RKO (cell line): ENCODE measurements at regions not wholly inside any gene's neighbourhood (a gene's known extent, or its start where the extent isn't known, plus 50 kb on each side); places are given as distances from the start of the nearest gene placed in this dataset.
A peak's percentile ranks its signal among the peaks of the same experiment; 100 is the strongest.
"Not testable (repeated sequence)": the region's sequence is repeated elsewhere in the genome, so short reads cannot be mapped to it uniquely, and the experiment has no call there.

Experiments
- DNase-seq: peaks from one replicate; pipeline ENCODE4 v3.0.0-alpha.2; 2016; ENCODE audit warnings: low spot score

- not testable (repeated sequence) for DNase-seq
These were observed 130.5 kb upstream of the VOPP1 start for GRCh38 chr7:55702831-55703230.

GRCh38 chr7:55699450-55699842 lies 127.1 kb upstream of the VOPP1 start:
- not testable (repeated sequence) for DNase-seq

GRCh38 chr7:55698607-55699449 lies 126.5 kb upstream of the VOPP1 start:
- DNase-seq: not testable (repeated sequence)

GRCh38 chr7:55695893-55696701 lies 123.8 kb upstream of the VOPP1 start:
- DNase-seq: not testable (repeated sequence)

GRCh38 chr7:55694484-55694883 lies 122.2 kb upstream of the VOPP1 start:
- DNase-seq: not testable (repeated sequence)

GRCh38 chr7:55688684-55689681 lies 116.7 kb upstream of the VOPP1 start:
- DNase-seq: not testable (repeated sequence)

GRCh38 chr7:55688261-55688660 lies 116.0 kb upstream of the VOPP1 start:
- DNase-seq: not testable (repeated sequence)

- not testable (repeated sequence) for DNase-seq
These were observed 115.0 kb upstream of the VOPP1 start for GRCh38 chr7:55687252-55687651.

GRCh38 chr7:55686771-55687170 lies 114.5 kb upstream of the VOPP1 start:
- DNase-seq: not testable (repeated sequence)

- DNase-seq: not testable (repeated sequence)
These were observed 111.2 kb upstream of the VOPP1 start for GRCh38 chr7:55683501-55683900.

- not testable (repeated sequence) for DNase-seq
These were observed 103.3 kb upstream of the VOPP1 start for GRCh38 chr7:55675589-55675988.

- not testable (repeated sequence) for DNase-seq
These were observed 101.2 kb upstream of the VOPP1 start for GRCh38 chr7:55673525-55673924.

- DNase-seq: not testable (repeated sequence)
These were observed 99.8 kb upstream of the VOPP1 start for GRCh38 chr7:55672084-55672483.

- DNase-seq: no peak
These were observed 85.4 kb upstream of the VOPP1 start for GRCh38 chr7:55657654-55658053.

- no peak for DNase-seq
These were observed 78.8 kb upstream of the VOPP1 start for GRCh38 chr7:55651057-55651456.

GRCh38 chr7:55649238-55649637 lies 76.9 kb upstream of the VOPP1 start:
- DNase-seq: no peak

GRCh38 chr7:55644567-55644966 lies 72.3 kb upstream of the VOPP1 start:
- DNase-seq: no peak

- no peak for DNase-seq
These were observed 70.0 kb upstream of the VOPP1 start for GRCh38 chr7:55642266-55642665.

GRCh38 chr7:55641811-55642210 lies 69.5 kb upstream of the VOPP1 start:
- DNase-seq: peak; percentile 3

GRCh38 chr7:55641273-55641691 lies 69.0 kb upstream of the VOPP1 start:
- peak; percentile 87 for DNase-seq

GRCh38 chr7:55639640-55640039 lies 67.3 kb upstream of the VOPP1 start:
- DNase-seq: no peak
